HL-60 (cell line): ENCODE measurements at regions not wholly inside any gene's neighbourhood (a gene's known extent, or its start where the extent isn't known, plus 50 kb on each side); places are given as distances from the start of the nearest gene placed in this dataset.

ENCODE experiments used
- CTCF ChIP-seq: IDR thresholded peaks from one replicate; pipeline ENCODE4 v1.5.1; 2011; ENCODE audit warnings: low read length, control low read depth, inconsistent platforms; ENCODE audit not compliant: insufficient read depth
- GABPA ChIP-seq: IDR thresholded peaks from 2 replicates; pipeline ENCODE4 v1.6.1; 2012; ENCODE audit warnings: low read depth
- POLR2AphosphoS5 ChIP-seq: IDR thresholded peaks from 2 replicates; pipeline ENCODE4 v1.6.1; 2012; ENCODE audit warnings: low read depth
- SPI1 ChIP-seq: IDR thresholded peaks from 2 replicates; pipeline ENCODE4 v1.6.1; 2012; ENCODE audit warnings: low read depth, mild to moderate bottlenecking, borderline replicate concordance

GRCh38 chrX:95733426-95733825, 951.2 kb upstream of the DIAPH2 start:
- TF ChIP-seq CTCF (no peak), POLR2AphosphoS5 (no peak), SPI1 (no peak), GABPA (no peak)
